Activated CD4-positive, alpha-beta T cell treated with anti-CD3 and anti-CD28 coated beads, Interleukin-2, amount 10 ng/mL, durations not matched to agents 24 days and 14 days (primary cell): ENCODE measurements at regions not wholly inside any gene's neighbourhood (a gene's known extent, or its start where the extent isn't known, plus 50 kb on each side); places are given as distances from the start of the nearest gene placed in this dataset.

Source experiments
- DNase-seq: peaks from one replicate; pipeline ENCODE4 v3.0.0; 2022
- H3K27ac Mint-ChIP-seq: one replicate; pipeline ENCODE4 v1.8.0; 2022; ENCODE audit warnings: mild to moderate bottlenecking, mixed read lengths
- H3K27me3 Mint-ChIP-seq: one replicate; pipeline ENCODE4 v1.8.0; 2022; ENCODE audit warnings: mixed read lengths
- H3K36me3 Mint-ChIP-seq: one replicate; pipeline ENCODE4 v1.8.0; 2022; ENCODE audit warnings: low read depth, mild to moderate bottlenecking, mixed read lengths
- H3K4me1 Mint-ChIP-seq: one replicate; pipeline ENCODE4 v1.8.0; 2021; ENCODE audit warnings: mixed read lengths
- H3K4me3 Mint-ChIP-seq: one replicate; pipeline ENCODE4 v1.8.0; 2022; ENCODE audit warnings: mild to moderate bottlenecking, moderate library complexity, mixed read lengths
- H3K9me3 Mint-ChIP-seq: one replicate; pipeline ENCODE4 v1.8.0; 2021; ENCODE audit warnings: mixed read lengths
- intact Hi-C: fragments of 100-400 bp; cut with micrococcal nuclease; formaldehyde crosslinking; loops from one replicate; pipeline ENCODE4 v1.15.1; 2023

DNA sequence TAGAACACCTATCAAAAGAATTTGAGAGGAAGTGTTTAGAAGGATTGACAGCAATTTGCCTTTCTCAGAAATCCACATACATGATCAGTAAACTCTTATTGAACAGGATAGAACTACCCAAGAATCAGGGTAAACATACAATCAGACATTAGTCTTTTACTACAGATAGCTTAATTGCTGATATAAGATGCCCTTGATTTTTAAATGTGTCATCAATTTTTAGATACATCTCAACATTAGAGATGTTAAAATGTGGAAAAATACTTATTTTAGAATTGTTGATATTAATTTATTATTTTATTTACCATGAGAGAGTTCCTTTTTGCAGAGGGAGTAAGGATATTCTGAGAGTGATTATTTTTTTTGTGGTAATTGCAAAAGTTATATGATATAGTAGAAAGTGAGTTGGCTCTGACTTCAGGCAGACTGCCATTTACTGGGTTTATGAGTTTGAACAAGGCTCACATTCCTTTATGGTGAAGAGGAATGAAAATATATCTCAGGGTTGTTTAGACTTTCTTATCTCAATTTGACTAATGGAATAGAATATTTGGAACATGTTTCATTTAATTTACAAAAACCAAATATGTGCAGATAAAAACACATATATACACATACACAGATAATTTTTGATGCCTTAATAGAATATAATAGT lies 302.8 kb upstream of the GOLIM4 start:
- Mint-ChIP-seq H3K4me3 (no peak overlapping the region), H3K9me3 (no peaks in the 10 kb centered on the region), H3K27me3 (no peaks in the 10 kb centered on the region), H3K27ac (no peak overlapping the region), H3K36me3 (no peaks in the 10 kb centered on the region), H3K4me1 (no peaks in the 10 kb centered on the region)
- intact Hi-C loops, result no loop called here
- DNase-seq, result no peak

DNA sequence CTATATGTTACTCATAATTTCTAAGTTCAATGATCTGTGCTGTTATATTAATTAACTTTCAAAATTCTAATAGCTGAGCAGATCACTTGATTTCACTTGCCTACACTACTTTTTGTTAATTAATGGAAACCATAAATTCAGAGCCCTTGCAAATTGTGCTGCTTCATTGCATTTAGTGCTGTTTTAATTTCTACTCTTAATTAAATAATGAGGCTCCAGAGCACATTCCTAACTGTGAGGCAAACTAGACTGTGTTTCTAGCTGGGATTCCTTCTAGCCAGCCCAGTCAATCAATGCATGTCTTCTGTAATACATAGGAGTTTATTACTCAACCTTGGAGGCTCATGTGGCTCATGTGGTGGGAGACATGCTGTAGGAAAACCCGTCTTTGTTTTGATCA lies 301.1 kb upstream of the GOLIM4 start:
- H3K27me3 Mint-ChIP-seq, result no peaks in the 10 kb centered on the region
- no peaks in the 10 kb centered on the region for H3K9me3 Mint-ChIP-seq
- no peaks in the 10 kb centered on the region for H3K4me1 Mint-ChIP-seq
- no peak for DNase-seq
- no peaks in the 10 kb centered on the region for H3K36me3 Mint-ChIP-seq
- intact Hi-C loops, result no loop called here
- H3K27ac Mint-ChIP-seq, result no peak overlapping the region
- H3K4me3 Mint-ChIP-seq, result no peak overlapping the region

DNA sequence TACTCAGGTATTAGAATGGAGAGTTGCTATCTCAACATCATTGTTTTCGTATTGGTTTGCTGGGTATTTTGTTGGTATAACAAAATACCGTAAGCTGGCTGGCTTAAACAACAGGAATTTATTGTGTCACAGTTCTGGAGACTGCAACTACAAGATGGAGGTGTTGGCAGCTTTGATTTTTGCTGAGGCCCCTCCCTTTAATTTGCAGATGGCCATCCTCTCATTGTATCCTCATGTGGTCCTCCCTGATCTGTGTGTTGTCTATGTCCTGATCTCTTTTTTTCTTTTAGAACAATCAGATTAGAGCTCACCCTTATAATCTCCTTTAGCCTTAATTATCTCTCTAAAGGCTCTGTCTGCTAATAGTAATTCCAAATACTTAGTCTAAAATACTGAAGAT lies 299.8 kb upstream of the GOLIM4 start:
- no peak for DNase-seq
- Mint-ChIP-seq H3K36me3 (no peaks in the 10 kb centered on the region), H3K27ac (no peak overlapping the region), H3K4me1 (no peaks in the 10 kb centered on the region), H3K9me3 (no peaks in the 10 kb centered on the region), H3K4me3 (no peak overlapping the region), H3K27me3 (no peaks in the 10 kb centered on the region)
- intact Hi-C loops, result no loop called here

DNA sequence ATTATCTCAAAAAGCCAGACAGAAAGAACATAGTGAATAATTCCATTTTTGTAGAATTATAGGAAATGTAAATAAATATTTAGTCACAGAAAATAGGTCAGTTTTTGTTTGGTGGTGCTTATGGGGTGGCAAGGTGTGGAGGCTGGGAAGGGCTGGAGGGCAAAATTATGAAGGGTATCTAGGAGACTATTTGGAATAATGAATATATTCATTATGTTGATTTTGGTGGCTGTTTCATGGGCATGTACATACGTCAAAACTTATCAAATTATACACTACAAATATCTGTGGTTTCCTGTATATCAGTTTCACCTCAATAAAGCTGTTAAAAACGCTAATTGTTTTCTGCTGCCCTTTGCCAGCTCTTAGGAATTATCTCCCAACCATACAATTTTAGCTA lies 298.7 kb upstream of the GOLIM4 start:
- Mint-ChIP-seq H3K9me3 (no peaks in the 10 kb centered on the region), H3K27me3 (no peaks in the 10 kb centered on the region)
- intact Hi-C loops, result no loop called here

DNA sequence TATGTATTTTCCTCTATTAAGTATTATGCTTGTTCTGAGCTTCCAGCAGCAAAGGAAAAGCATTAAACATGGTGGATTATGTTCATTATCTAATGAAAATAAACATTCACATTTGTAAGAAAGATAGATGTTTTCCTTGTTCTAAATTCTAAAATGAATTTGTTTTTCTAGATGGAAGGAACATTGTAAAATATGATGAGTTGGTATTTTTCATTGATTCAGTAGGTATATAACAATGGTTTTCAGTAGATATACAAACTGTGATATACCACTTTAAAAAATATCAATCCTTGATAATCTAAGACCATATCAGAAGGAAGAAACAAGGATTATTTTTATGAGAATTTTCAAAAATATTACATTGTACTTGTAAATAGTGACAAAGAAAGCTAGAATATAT lies 290.6 kb upstream of the GOLIM4 start:
- Mint-ChIP-seq H3K27ac (no peak overlapping the region), H3K9me3 (no peaks in the 10 kb centered on the region), H3K36me3 (no peaks in the 10 kb centered on the region), H3K4me1 (no peaks in the 10 kb centered on the region), H3K27me3 (no peaks in the 10 kb centered on the region), H3K4me3 (no peak overlapping the region)
- DNase-seq, result no peak
- intact Hi-C loops, result no loop called here

More for the DNA sequence above, 298.7 kb upstream of the GOLIM4 start:
- DNase-seq, result no peak
- Mint-ChIP-seq H3K36me3 (no peaks in the 10 kb centered on the region), H3K4me3 (no peak overlapping the region), H3K27ac (no peak overlapping the region), H3K4me1 (no peaks in the 10 kb centered on the region)

DNA sequence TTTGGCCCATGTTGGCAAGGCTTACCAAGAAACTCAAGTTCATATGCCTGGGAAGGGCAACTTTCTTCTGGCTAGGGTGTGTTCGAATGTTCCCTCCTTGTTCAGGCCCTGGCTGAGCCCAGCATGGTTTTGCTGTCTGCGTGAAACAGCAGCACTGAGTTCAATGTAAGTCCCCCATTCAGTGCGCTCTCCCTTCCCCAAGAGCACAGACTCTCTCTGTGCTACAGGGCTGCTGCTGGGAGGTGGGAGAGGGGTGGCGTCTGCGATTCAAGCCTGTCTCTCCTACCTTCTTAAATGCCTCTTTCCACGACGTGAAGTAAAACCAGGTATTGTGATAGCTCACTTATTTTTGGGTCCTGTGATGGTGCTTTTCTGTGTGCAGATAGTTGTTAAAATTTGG lies 289.3 kb upstream of the GOLIM4 start:
- Mint-ChIP-seq H3K9me3 (peaks cover 5% of the 10 kb centered on the region), H3K4me1 (no peaks in the 10 kb centered on the region), H3K36me3 (no peaks in the 10 kb centered on the region), H3K27me3 (no peaks in the 10 kb centered on the region), H3K27ac (no peak overlapping the region), H3K4me3 (no peak overlapping the region)
- no peak for DNase-seq
- intact Hi-C loops, result no loop called here

DNA sequence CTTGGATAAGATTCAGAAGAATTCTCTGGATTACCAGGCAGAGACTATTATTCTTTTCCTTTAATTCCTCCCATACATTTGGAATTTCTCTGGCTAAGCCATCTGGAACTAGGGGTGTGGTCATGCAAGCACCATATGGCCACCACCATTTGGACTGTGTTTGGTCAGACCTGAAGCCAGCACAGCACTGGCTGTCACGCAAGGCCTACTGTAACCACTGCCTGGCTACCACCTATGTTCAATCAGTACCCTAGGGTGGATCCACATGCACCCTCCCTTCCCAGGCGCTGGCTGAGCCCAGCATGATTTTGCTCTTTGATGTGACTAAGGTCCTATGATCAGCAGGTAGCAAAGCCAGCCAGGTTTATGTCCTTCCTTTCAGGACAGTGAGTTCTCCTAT lies 287.8 kb upstream of the GOLIM4 start:
- no peak for DNase-seq
- intact Hi-C loops, result no loop called here
- H3K4me3 Mint-ChIP-seq, result no peak overlapping the region
- no peaks in the 10 kb centered on the region for H3K27me3 Mint-ChIP-seq
- no peaks in the 10 kb centered on the region for H3K36me3 Mint-ChIP-seq
- no peak overlapping the region for H3K27ac Mint-ChIP-seq
- H3K9me3 Mint-ChIP-seq, result peaks cover 5% of the 10 kb centered on the region
- no peaks in the 10 kb centered on the region for H3K4me1 Mint-ChIP-seq

DNA sequence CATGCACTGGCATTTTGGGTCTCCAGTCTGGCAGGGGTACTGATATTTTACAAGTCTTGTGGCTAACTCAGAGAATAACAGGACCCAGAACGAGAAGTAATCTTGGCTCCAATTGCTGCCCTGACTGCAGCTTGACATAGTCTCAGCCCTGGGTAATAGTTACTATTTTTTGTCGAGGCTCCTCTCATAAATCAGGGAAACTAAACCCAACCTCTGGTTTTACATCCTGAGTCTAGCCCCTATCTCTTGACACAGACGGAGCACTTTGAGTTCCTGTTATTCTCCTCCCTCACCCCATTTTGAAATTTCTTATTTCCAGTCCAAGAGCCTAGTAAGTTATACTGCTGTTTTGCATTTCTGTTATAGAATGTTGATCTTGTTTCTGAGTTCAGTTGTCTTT lies 276.1 kb upstream of the GOLIM4 start:
- Mint-ChIP-seq H3K4me3 (no peak overlapping the region), H3K27ac (no peak overlapping the region), H3K36me3 (no peaks in the 10 kb centered on the region), H3K9me3 (peaks cover 3% of the 10 kb centered on the region), H3K4me1 (no peaks in the 10 kb centered on the region), H3K27me3 (no peaks in the 10 kb centered on the region)
- DNase-seq, result no peak
- intact Hi-C loops, result no loop called here

DNA sequence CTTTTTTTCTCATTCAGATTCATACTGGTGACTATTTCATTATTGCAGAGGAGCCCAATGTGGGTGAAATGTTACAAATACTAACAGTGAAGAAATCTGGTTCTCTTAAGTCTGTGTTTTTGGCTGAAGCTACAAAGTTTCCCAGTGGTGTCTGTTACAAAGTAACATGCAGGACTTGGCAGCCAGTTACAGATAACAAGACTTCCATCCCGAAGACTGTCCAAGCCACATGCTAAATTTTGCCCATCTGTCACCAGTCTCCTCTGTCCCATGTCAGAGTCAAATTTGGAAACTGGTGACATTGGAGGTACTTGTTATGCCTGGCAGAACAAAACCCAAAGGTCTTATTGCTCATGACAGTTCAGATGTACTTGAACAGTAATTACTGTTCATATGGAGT lies 269.2 kb upstream of the GOLIM4 start:
- DNase-seq, result no peak
- Mint-ChIP-seq H3K27ac (no peak overlapping the region), H3K4me1 (no peaks in the 10 kb centered on the region), H3K9me3 (no peaks in the 10 kb centered on the region), H3K27me3 (no peaks in the 10 kb centered on the region), H3K4me3 (no peak overlapping the region), H3K36me3 (no peaks in the 10 kb centered on the region)
- intact Hi-C loops, result no loop called here

DNA sequence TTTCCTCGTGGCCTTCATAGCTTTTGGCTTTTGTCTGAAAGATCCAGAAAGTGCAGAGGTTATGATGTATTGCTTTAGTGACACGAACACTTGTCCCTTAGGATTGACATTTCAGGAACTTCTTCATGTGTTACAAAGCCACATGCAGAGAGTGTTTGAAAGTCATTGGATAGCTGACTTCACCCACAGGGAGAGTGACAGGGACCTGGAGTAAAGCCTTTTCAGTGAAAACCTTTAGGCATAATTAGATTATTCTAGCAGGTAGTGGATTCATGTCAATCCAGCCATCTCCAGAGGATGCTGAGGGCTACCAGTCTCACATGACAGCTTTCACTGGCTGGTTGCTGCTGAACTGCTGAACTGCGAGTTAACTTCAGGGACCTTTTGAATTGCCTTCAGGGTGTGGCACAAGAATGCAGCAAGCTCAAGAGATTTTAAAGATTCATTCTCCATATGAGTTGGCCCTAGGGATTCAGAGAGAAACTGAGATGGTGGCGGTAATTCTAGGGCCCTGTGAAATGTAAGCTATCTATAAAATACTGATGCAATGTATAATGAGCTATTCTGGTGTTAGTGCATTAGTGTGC lies 267.0 kb upstream of the GOLIM4 start:
- Mint-ChIP-seq H3K27me3 (no peaks in the 10 kb centered on the region), H3K4me1 (no peaks in the 10 kb centered on the region), H3K27ac (no peak overlapping the region), H3K9me3 (no peaks in the 10 kb centered on the region), H3K4me3 (no peak overlapping the region), H3K36me3 (no peaks in the 10 kb centered on the region)
- no peak for DNase-seq
- intact Hi-C loops, result no loop called here

DNA sequence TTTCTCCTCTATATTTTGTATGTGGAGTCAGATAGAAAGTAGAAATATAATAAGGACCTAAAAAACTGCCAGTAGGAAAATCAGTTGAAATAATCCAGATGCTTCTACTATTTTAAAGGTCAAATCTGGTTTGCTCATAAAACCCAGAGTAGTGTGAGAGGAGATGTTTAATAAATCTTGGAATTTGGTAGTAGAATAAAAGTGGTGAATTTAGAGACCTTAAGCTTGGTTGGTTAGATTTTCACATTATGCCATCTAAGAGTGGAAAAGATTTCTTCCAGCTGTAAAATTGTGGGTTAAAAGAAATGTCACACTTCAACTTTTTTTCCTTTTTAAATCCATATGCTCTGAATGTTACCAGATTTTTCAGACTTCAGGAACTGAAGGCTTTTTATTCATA lies 266.4 kb upstream of the GOLIM4 start:
- no peaks in the 10 kb centered on the region for H3K9me3 Mint-ChIP-seq
- no peak overlapping the region for H3K27ac Mint-ChIP-seq
- no peaks in the 10 kb centered on the region for H3K36me3 Mint-ChIP-seq
- H3K4me3 Mint-ChIP-seq, result no peak overlapping the region
- no peak for DNase-seq
- intact Hi-C loops, result no loop called here
- no peaks in the 10 kb centered on the region for H3K27me3 Mint-ChIP-seq
- no peaks in the 10 kb centered on the region for H3K4me1 Mint-ChIP-seq

DNA sequence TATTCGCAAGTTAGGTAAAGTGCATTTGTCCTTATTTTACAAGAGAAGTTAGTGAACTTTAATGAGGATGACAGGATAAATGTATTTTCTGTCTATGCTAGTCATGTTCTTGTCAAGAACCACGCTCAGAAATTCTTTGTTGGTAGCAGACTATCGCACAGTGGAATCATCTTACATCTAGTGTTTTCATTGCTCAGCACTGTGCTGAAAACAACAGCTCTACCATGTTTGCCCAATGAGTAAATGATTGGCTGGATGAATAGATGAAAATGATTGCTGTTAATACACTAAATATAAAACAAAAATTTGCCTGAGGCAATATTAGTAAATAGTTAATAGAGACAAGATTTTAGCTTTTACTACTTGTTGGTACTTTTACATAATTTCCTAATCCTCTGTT lies 265.3 kb upstream of the GOLIM4 start:
- no peaks in the 10 kb centered on the region for H3K27me3 Mint-ChIP-seq
- no peaks in the 10 kb centered on the region for H3K9me3 Mint-ChIP-seq
- H3K4me1 Mint-ChIP-seq, result no peaks in the 10 kb centered on the region
- H3K4me3 Mint-ChIP-seq, result no peak overlapping the region
- no peaks in the 10 kb centered on the region for H3K36me3 Mint-ChIP-seq
- intact Hi-C loops, result no loop called here
- no peak for DNase-seq
- no peak overlapping the region for H3K27ac Mint-ChIP-seq

DNA sequence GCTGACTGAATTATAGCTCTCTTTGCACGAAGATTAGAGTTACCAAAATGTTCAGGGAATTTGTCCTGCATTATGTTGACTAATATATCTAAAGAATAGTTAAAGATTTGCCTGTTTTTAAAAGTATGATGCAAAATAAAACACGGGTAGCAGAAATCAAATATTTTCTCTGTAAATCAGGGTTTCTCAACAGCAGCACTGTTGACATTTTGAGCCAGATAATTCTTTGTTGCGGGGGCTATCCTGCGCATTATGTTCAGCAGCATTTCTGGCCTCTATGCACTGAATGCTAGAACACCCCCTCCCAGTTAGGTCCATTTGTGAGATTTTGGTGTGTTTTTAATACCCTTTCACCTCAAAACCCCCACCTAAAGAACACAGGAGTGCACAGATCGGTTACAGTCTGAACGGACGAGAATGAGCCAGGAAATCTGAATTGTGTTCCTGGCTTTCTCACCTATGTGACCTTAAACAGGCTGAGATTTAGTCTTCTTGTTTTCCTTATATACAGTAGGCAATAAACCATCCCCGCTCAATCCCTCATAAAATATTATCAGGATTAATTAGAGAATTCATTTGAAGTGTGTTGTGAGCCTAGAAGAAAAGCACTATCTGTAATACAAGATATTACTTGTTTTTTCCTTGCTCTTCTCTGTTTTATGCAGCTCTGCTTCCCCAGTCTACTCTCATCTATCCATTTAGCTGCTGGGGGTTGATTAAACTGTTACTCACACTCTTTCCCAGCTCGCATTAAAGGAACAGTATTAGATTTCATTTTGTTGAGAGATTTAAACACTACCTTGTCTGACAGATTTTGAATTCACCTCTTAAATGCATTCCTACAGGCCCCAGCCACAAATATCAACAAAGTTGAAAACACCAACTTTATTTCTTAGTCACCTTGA lies 247.5 kb upstream of the GOLIM4 start:
- H3K4me1 Mint-ChIP-seq, result no peaks in the 10 kb centered on the region
- H3K36me3 Mint-ChIP-seq, result no peaks in the 10 kb centered on the region
- no peak for DNase-seq
- intact Hi-C loops, result no loop called here
- no peaks in the 10 kb centered on the region for H3K27me3 Mint-ChIP-seq
- H3K9me3 Mint-ChIP-seq, result no peaks in the 10 kb centered on the region
- no peak overlapping the region for H3K4me3 Mint-ChIP-seq
- no peak overlapping the region for H3K27ac Mint-ChIP-seq
